ENCODE measurements at regions not wholly inside any gene's neighbourhood (a gene's known extent, or its start where the extent isn't known, plus 50 kb on each side); places are given as distances from the start of the nearest gene placed in this dataset.

DNA sequence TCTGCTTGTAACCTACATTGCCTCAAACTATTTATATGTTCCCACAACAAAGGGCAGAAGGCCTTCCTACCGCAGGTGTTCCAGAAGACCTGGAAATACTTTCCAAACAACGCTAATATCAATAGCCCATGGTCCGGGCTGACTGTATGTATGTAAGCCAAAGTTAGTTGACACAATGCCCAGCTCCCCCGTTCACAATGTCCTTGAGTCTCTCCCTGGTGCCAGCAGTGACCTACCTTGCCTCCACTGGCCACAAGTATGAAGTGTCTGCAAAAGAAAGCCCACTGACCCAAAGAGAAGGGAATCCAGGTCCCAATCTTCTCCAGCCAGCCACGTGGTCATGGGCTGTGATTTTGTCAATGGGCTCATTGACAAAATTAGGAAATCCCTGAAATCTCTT, 118.6 kb downstream of the DLEU7 start:
- TF ChIP-seq ZNF449 (tag by site-specific recombination; IDR thresholded peaks at IDR 0.05) (no peak), CTCF (tag by site-specific recombination; IDR thresholded peaks at IDR 0.05) (no peak), MZF1 (tag by site-specific recombination; IDR thresholded peaks at IDR 0.05; ENCODE audit: borderline replicate concordance) (no peak), SCRT1 (tag by site-specific recombination; IDR thresholded peaks at IDR 0.05; ENCODE audit: borderline replicate concordance) (no peak), KLF1 (tag by site-specific recombination; IDR thresholded peaks at IDR 0.05) (no peak), ZNF670 (tag by site-specific recombination; IDR thresholded peaks at IDR 0.05; ENCODE audit: low read depth) (no peak), ZNF843 (tag by site-specific recombination; IDR thresholded peaks at IDR 0.05) (no peak), TSHZ1 (tag by site-specific recombination; IDR thresholded peaks at IDR 0.05; ENCODE audit: borderline replicate concordance) (no peak), ZNF274 (IDR thresholded peaks at IDR 0.05; ENCODE audit: low read length) (no peak), ZNF274 (tag by site-specific recombination; IDR thresholded peaks at IDR 0.05; ENCODE audit: borderline replicate concordance) (no peak), ZBTB26 (tag by site-specific recombination; optimal IDR thresholded peaks at IDR 0.05) (no peak), REST (tag by site-specific recombination; IDR thresholded peaks at IDR 0.05) (no peak), ZXDB (tag by site-specific recombination; IDR thresholded peaks at IDR 0.05) (no peak)
- TF ChIP-seq, protein P1, sequence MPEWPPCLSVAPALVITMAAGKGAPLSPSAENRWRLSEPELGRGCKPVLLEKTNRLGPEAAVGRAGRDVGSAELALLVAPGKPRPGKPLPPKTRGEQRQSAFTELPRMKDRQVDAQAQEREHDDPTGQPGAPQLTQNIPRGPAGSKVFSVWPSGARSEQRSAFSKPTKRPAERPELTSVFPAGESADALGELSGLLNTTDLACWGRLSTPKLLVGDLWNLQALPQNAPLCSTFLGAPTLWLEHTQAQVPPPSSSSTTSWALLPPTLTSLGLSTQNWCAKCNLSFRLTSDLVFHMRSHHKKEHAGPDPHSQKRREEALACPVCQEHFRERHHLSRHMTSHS (tag by site-specific recombination; IDR thresholded peaks at IDR 0.05), result no peak
- TF ChIP-seq, protein P2, sequence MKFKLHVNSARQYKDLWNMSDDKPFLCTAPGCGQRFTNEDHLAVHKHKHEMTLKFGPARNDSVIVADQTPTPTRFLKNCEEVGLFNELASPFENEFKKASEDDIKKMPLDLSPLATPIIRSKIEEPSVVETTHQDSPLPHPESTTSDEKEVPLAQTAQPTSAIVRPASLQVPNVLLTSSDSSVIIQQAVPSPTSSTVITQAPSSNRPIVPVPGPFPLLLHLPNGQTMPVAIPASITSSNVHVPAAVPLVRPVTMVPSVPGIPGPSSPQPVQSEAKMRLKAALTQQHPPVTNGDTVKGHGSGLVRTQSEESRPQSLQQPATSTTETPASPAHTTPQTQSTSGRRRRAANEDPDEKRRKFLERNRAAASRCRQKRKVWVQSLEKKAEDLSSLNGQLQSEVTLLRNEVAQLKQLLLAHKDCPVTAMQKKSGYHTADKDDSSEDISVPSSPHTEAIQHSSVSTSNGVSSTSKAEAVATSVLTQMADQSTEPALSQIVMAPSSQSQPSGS (tag by site-specific recombination; IDR thresholded peaks at IDR 0.05; ENCODE audit: low read depth), result no peak

Data from HEK293 (cell line).